ENCODE measurements at regions not wholly inside any gene's neighbourhood (a gene's known extent, or its start where the extent isn't known, plus 50 kb on each side); places are given as distances from the start of the nearest gene placed in this dataset.

DNA sequence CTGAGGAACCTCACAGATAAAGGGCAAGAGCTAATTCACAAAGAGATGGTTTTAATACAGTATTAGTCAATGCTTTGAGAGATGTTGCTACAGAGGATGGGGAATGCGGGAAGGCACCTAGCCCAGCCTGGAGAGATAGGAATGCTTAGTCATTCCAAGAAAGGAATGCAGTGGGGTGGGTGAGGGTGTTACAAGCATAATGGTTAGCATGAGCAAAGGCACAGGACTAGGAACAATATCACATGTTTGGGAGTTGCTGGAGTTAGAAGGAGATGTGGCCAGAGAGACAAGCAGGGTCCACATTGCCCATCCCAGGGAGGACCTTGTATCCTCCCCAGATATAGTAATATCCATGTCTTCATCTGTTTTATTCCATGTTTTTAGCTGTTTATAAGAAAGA, 107.0 kb upstream of the OGFRL1 start (continued):
- TF ChIP-seq, protein P1, sequence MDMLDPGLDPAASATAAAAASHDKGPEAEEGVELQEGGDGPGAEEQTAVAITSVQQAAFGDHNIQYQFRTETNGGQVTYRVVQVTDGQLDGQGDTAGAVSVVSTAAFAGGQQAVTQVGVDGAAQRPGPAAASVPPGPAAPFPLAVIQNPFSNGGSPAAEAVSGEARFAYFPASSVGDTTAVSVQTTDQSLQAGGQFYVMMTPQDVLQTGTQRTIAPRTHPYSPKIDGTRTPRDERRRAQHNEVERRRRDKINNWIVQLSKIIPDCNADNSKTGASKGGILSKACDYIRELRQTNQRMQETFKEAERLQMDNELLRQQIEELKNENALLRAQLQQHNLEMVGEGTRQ (IDR thresholded peaks at IDR 0.05; ENCODE audit: low read length): no peak
- TF ChIP-seq RAD21 (IDR thresholded peaks at IDR 0.05 in 1 of 2, conservative IDR thresholded peaks at IDR 0.05 in 1 of 2; ENCODE audit: low read depth in 2 of 2, low read length in 2 of 2): no peak
- no peak for TF ChIP-seq SUZ12 (IDR thresholded peaks at IDR 0.05; ENCODE audit: low read length)
- no peak for TF ChIP-seq SP4 (IDR thresholded peaks at IDR 0.05; ENCODE audit: low read length)
- TF ChIP-seq BCL11A (IDR thresholded peaks at IDR 0.05; ENCODE audit: low read depth in 2 of 2, low read length in 2 of 2): peak in 1 of 2 experiments; percentile 43
- peak; percentile 38; the same call in 1 of the 2 replicates for TF ChIP-seq POLR2AphosphoS5 (IDR thresholded peaks at IDR 0.05; ENCODE audit: low read depth, low read length)
- no peak for TF ChIP-seq GABPA (IDR thresholded peaks at IDR 0.05; ENCODE audit: borderline replicate concordance, insufficient read depth, low read length)
- peak; percentile 61; the same call in 1 of the 2 replicates for TF ChIP-seq RBBP5 (IDR thresholded peaks at IDR 0.05; ENCODE audit: borderline replicate concordance, low read depth, low read length)
- no peak for TF ChIP-seq EGR1 (IDR thresholded peaks at IDR 0.05; ENCODE audit: borderline replicate concordance, low read depth, low read length)
- no peak for TF ChIP-seq CHD1 (IDR thresholded peaks at IDR 0.05; ENCODE audit: low read depth, low read length)
- no peak for TF ChIP-seq TBP (IDR thresholded peaks at IDR 0.05; ENCODE audit: low read depth, low read length)
- TF ChIP-seq JUN (IDR thresholded peaks at IDR 0.05; ENCODE audit: low read depth, low read length): 0 out of 2 replicates have a peak, but pooled peaks have one; percentile 40
- TF ChIP-seq SIRT6 (IDR thresholded peaks at IDR 0.05; ENCODE audit: low read length): no peak
- no peak for TF ChIP-seq KDM1A (IDR thresholded peaks at IDR 0.05; ENCODE audit: borderline replicate concordance, low read length)
- peak; percentile 98 for TF ChIP-seq BACH1 (IDR thresholded peaks at IDR 0.05; ENCODE audit: low read length)
- TF ChIP-seq SP1 (IDR thresholded peaks at IDR 0.05; ENCODE audit: low read depth, low read length): peak; percentile 87
- TF ChIP-seq CHD2 (IDR thresholded peaks at IDR 0.05; ENCODE audit: low read length): no peak
- no peak for TF ChIP-seq PHF8 (conservative IDR thresholded peaks at IDR 0.05; ENCODE audit: low read depth, low read length)
- TF ChIP-seq POLR2A (IDR thresholded peaks at IDR 0.05; ENCODE audit: control extremely low read depth in 1 of 2, low read depth in 2 of 2, low read length in 2 of 2): peak in 1 of 2 experiments; percentile 40; a peak in 1 of 3 replicates
- TF ChIP-seq SIN3A (conservative IDR thresholded peaks at IDR 0.05 in 1 of 2, IDR thresholded peaks at IDR 0.05 in 1 of 2; ENCODE audit: low read depth in 1 of 2, low read length in 2 of 2): no peak
